HepG2 (cell line): ENCODE measurements at regions not wholly inside any gene's neighbourhood (a gene's known extent, or its start where the extent isn't known, plus 50 kb on each side); places are given as distances from the start of the nearest gene placed in this dataset.

Experiments used
- ASH2L ChIP-seq: fragments of 300-600, 200-600 bp; sonication (generic); IDR thresholded peaks from 2 replicates; pipeline ENCODE4 v1.7.0; 2017; ENCODE audit warnings: low read depth, mild to moderate bottlenecking, moderate library complexity, mixed read lengths, low read length; ENCODE audit not compliant: insufficient read length
- MTA1 ChIP-seq: sonication (generic); formaldehyde crosslinking; IDR thresholded peaks from 2 replicates; pipeline ENCODE4 v1.4.0; 2020; ENCODE audit warnings: missing genetic modification reagents, mild to moderate bottlenecking, borderline replicate concordance
- ZNF609 ChIP-seq: sonication (generic); formaldehyde crosslinking; IDR thresholded peaks from 2 replicates; pipeline ENCODE4 v1.4.0; 2020; ENCODE audit warnings: mild to moderate bottlenecking, missing genetic modification reagents, borderline replicate concordance

DNA sequence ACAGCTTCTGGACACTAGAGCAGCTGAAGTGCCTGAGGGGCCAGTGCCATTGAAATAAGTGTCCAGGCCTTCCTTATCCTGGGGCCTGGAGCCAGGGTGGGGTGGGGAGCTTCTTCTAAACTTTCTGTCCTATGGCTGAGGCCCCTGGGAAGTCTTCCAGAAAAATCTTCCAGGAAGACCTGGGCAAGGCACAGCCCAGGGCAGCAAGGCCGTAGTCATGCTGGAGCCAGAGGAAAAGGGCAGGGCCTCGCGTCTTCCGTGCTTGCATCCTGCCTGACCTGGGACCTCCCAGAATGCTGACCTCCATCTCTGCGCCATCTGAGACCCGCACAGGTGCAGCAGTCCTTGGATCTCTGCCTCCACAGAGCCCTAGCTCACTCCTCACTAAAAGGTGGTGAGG lies 96.7 kb upstream of the SLC44A3 start:
- TF ChIP-seq ZNF609 (no peak), MTA1 (CRISPR knock-in tag) (no peak), ASH2L (no peak)
